Fibroblast of peridontal ligament (primary cell): ENCODE measurements at regions not wholly inside any gene's neighbourhood (a gene's known extent, or its start where the extent isn't known, plus 50 kb on each side); places are given as distances from the start of the nearest gene placed in this dataset.

Experiments
- DNase-seq: peaks from one replicate; pipeline ENCODE4 v3.0.0-alpha.2; 2010; ENCODE audit errors: extremely low read depth

GRCh38 chr9:20291201-20291600 is 331.1 kb downstream of the MLLT3 start:
- no peak for DNase-seq

DNA sequence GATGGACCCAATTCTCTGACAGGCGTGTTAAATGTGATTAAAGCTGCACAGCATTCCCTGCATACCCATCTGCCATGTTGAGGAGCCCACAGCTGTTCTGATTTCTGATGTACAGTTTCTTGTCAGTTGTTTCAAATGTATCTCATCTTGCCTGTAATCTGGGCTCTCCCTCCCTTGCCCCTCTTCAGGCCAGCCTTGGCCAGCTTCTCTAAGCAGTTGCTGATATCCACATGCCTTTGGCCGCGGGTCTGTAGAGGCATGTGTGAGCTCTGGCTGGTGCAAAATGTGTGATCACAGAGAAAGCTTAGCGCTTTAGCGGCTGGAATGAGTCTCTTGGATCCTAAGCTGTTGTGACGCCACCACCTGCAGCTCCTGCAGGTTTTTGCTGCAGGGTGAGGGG is 332.0 kb downstream of the MLLT3 start:
- no peak for DNase-seq

DNA sequence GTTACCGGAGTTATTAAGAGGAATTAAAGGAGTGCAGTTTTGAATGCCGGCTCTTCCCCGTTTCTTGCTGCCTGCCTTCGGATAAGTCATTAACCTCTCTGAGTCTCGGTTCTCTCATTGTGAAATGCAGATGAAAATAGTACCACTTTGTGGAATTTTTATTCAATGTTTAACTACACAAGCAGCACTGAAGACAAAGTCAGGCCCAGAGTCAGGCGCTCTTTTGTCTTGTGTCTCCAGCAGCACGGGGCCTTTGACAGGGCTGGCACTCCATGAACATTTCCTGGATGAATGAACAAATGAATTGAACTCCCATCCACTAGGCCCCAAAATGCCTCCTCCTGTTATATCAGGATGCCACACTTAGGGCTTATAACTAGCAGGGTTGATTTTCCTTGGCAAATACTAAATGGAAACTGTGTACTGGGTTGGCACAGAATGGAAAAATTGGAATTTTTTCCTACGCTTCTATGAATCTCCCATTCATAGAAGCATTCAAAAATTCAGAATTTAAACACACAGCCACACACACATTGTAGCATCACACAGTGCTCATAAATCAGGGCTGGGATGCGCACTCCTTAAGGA is 332.8 kb downstream of the MLLT3 start:
- DNase-seq = no peak

DNA sequence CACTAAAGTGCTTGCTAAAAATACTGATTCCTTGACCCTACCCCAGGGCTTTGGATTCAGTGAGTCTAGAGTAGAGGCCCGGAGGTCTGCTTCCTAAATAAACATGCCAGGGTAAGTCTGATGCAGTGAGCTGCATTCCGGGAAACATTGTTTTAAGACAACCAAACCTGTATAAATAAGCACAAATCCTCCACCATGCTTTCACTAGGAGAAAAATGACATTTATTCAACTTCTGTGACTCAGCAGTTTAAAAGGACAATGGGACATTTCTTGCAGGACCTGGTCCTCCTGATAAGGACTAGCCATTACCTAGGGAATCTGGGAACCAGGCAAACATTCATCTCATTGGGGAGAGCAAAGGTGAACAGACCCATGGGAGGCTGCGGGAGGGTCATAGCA is 335.3 kb downstream of the MLLT3 start:
- no peak for DNase-seq

DNA sequence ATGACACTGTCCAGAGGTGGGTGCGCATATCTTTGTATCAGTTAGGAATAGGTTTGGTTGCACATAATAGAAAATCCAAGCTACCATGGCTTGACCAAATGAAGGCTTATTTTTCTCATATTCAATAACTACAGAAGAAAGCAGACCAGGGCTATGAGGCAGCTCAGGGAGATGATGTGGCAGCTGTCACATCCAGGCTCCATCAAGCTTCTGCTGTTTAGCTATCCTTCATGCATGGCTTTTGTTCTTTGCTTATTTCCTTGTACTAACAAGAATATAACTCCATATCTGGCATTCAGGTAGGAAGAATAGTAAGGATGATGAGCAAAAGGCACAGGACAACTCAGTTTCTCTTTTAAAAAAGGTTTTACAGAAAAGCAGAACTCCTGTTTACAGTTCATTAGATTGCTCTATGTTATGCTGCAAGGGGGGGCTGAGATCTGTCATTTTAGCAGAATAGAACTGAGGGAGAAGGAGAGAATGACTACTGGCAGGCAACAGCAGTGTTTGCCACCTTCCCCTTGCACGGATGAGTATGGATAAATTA is 336.1 kb downstream of the MLLT3 start:
- DNase-seq = no peak

DNA sequence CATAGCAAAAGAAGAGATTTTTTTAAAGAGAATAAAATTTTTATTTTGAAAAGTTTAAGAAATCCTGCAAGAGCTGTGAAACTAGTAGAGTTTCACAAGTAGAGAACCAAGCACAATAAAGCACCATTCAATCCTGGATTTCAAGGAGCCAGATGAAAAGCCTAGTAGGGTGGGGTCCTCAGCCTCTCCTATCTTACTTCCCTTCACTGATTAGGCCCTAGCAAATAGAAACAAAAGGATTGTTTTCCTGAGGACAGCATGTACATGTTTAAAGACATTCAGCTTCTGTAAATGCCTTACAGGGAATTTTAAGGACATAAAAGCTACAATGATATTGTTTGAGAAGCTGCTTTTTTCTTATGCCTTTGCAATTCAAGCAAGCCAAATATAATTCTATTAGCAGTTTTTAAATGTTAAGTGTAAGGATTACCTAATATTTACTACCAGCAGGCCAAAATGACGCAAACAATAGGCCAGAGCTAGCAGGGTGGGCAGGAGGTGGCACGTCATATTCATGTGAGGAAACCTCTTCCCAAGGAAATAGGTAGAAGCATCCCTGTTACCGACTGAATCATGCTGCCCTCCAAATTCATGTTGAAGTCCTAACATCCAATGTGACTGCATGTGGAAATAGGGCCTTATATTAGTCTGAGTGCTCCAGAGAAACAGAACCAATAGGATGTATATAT is 337.6 kb downstream of the MLLT3 start:
- no peak for DNase-seq

DNA sequence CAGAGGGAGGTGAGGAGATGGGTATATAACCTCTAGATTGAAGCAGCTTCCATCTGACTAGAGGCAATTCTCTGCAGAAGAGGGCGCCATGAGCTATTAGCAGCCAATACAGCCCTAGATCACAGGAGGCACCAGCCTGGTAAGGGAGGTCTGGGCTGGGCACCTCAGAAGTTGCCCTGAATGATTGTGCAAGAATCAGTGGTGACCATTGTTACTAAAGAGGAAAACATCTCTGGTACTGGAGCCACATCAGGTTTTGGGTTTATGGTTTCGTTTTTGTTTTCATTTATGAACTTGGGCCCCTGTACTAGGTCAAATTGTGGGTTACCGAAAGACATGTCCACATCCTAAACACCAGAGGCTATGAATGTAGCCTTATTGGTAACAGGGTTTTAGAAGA is 342.0 kb downstream of the MLLT3 start:
- DNase-seq = no peak

DNA sequence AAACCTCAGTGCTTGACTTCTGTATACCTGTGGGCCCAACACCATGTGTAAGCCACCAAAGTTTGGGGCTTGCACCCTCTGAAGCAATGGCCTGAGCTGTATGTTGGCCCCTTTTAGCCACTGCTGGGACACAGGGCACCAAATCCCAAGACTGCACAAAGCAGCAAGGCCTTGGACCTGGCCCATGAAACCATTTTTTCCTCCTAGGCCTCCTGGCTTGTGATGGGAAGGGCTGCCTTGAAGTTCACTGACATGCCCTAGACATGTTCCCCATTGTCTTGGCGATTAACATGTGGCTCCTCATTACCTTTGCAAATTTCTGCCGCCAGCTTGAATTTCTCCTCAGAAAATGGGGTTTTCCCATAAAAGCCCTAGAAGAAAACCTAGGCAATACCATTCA is 345.5 kb downstream of the MLLT3 start:
- DNase-seq = no peak

- peak; percentile 5 for DNase-seq
These were observed 350.6 kb downstream of the MLLT3 start for GRCh38 chr9:20271723-20272122.

DNA sequence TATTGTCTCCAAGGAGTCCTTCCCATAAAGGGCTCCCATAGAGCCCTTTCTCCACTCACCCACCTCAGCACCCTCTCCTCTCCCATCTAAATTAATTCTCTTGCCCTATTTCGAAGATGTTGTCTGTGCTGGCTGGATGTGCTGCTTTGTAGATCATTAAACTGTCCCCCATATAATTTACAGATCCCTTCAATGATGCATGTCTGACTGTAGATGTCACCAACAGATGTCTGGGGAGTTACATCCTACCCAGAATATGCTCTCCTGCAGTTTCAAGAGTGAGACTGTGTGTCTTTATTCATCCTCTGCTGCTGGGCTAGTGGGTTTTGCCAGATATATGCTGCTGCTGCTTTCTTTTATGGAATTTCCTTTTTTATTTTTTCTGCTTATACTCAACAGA is 351.2 kb downstream of the MLLT3 start:
- no peak for DNase-seq

- DNase-seq = no peak
These were observed 352.1 kb downstream of the MLLT3 start for GRCh38 chr9:20270161-20270560.

DNA sequence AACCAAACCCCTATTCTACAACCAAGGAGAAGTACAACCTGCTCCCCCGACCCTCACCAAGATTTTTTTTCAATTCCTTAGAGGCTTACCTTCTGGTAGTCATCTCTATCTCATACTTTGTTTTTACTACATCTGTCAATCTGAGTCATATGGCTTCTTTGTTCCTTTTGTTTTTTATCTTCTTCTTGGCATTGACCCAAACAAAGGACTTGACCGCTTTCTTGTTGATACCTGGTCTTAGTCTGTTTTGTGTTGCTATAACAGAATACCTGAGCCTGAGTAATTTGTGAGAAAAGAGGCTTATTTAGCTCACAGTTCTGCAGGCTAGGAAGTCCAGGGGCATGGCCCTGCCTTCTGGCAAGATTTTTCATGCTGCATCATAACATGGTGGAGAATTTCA is 352.7 kb downstream of the MLLT3 start:
- no peak for DNase-seq

DNA sequence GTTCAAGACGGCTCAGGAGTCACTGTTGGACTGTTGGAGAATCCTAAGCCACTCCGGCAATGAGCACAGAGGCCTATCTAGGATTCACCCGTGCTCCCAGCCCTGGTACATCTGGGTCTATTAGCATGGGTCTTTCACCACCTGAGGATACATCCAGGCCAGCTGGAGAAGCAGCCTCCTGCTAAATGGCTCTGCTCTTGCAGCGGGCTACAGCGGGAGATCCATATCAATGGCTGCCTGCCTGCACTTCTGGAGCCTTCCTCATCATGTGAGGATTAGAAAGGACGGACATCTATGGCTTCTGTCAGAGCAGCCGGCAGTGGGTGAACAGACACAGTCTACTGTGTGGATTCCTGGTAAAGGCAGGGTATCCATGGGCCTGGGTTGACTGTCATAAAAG is 357.4 kb downstream of the MLLT3 start:
- DNase-seq = no peak

DNA sequence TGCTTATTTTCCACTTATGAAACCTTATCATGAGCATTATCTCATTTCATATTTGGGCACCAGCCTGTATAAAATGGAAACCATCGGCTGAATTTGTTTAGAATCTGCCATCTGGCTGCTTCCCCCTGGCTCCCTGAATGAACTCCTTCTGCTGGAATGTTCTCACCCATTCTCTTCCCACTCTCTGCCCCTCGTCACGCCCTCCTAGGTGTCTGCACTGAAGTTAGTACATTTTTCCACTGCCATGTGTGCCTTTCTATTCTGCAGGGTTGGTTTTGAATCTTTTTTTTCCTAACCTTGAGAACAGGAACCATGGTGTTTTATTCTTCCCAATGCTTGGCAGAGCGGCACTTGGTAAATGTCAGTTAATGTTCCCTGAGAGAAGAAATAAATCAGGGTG is 359.7 kb downstream of the MLLT3 start:
- no peak for DNase-seq

- no peak for DNase-seq
These were observed 365.9 kb downstream of the MLLT3 start for GRCh38 chr9:20256284-20256948.

- DNase-seq = no peak
These were observed 367.2 kb downstream of the MLLT3 start for GRCh38 chr9:20255052-20255451.

DNA sequence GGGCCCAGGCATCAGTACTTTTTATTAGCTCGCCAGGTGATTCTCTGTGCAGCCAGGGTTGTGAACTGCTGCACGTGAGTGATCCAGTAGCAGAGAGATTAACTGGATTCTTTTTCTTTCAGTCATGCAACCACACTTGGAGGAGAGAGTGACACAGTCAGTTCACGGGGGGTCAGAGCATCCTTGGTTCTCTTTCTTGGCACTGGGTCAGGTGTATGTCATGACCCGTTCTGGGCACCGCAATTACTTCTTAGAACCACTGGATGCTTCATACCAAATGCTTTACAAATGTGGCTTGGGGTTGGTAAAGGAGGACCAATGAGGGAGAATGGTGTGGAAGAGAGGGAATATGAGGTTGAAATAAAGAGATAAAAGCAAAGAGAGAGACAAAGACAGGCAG is 368.7 kb downstream of the MLLT3 start:
- peak; percentile 5 for DNase-seq

- DNase-seq = no peak
These were observed 369.5 kb downstream of the MLLT3 start for GRCh38 chr9:20252778-20253177.

GRCh38 chr9:20250791-20251190 is 371.5 kb downstream of the MLLT3 start:
- DNase-seq = no peak

DNA sequence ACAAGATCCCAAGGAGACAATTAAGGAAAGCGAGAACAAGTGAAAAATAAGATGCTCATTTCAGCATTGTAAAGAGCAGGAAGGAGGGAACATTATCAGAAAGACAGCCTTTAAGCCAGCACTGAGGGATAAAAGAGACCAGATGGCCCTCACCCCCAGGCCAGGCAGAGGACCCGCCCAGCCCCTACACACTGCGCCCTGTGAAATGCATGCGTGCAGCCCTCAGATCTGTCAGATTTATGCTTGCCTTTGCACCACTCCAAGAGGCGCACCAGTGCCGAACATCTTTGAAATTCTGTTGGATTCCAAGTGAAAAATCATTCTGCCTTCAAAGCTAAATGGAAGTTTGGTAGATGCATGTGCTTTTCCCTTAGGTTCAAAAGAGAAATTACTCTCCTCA is 378.0 kb downstream of the MLLT3 start:
- DNase-seq = no peak

DNA sequence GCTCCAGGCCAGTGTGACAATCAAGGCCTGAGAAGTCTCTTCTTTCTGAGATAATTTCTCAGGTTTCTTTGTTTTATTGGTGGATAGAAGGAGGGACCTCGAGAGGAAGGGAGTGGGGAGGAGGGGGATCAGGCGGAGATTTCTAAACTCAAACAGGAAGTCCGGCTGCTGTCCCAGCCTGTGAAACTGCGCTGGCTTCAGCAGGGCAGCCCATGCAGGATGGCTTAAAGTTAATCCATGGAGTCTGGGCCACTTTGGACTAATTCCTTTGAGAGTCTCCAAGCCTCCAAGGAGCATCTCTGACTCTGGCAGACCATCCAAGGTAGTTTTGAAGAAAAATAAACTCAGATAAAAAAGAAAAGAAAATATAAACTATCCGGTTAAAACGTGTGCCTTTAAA is 378.5 kb downstream of the MLLT3 start:
- no peak for DNase-seq

GRCh38 chr9:20242510-20243189 is 379.6 kb downstream of the MLLT3 start:
- no peak for DNase-seq

- DNase-seq = no peak
These were observed 381.8 kb downstream of the MLLT3 start for GRCh38 chr9:20240498-20240897.
